HepG2 (cell line): ENCODE measurements at regions not wholly inside any gene's neighbourhood (a gene's known extent, or its start where the extent isn't known, plus 50 kb on each side); places are given as distances from the start of the nearest gene placed in this dataset.

Source experiments
- ATAC-seq: fragments of 200-7000 bp; cut with Tn5 transposase; 3 replicates; pipeline ENCODE4 v1.9.1; 2020; ENCODE audit warnings: mild to moderate bottlenecking, moderate library complexity
- BruUV-seq: library from RNA; stranded (reverse); fragments of 400-500 nt; replicated peaks from 2 replicates; lab custom pipeline; 2021; lab: Mats Ljungman, UMichigan
- CTCF ChIA-PET: fragments of 300-600 bp; formaldehyde crosslinking; extraction: SDS; loops from one replicate; lab custom pipeline; 2021; ENCODE audit warnings: low total read pairs, inconsistent platforms, low intra/inter-chr PET ratio; lab: Yijun Ruan, JAX
- POLR2A ChIA-PET: fragments of 350-600 bp; sonication (Branson Sonifier 250); formaldehyde crosslinking; loops from one replicate; lab custom pipeline; 2020; ENCODE audit warnings: antibody characterized with exemption, inconsistent platforms; lab: Yijun Ruan, JAX
- DNase-seq: peaks from one replicate; pipeline ENCODE4 v3.0.0-alpha.2; 2015; ENCODE audit warnings: low spot score
- FAIRE-seq: peaks from 3 replicates; lab custom pipeline; 2011; peaks lifted over from hg19 to GRCh38; lab: Jason Lieb, UNC
- H2AFZ ChIP-seq: one replicate; pipeline ENCODE4 v1.6.1; 2011; ENCODE audit warnings: low read length, inconsistent platforms
- H3K27ac ChIP-seq: fragments of 300-600 bp; 3 replicates; pipeline ENCODE4 v1.8.0; 2011; ENCODE audit warnings: mixed run types, mild to moderate bottlenecking, mixed read lengths, low read length, inconsistent platforms; ENCODE audit not compliant: insufficient read depth; ENCODE audit errors: extremely low read length
- H3K27me3 ChIP-seq, 2 experiments: fragments of 200-600 bp in 1 of 2; 2 replicates in 1 of 2; 3 replicates in 1 of 2; pipeline versions ENCODE4 v1.6.0 to v1.8.0; 2011; ENCODE audit warnings: low read length in 2 of 2, mild to moderate bottlenecking in 2 of 2, moderate library complexity in 2 of 2, inconsistent platforms in 1 of 2; ENCODE audit not compliant: insufficient read depth in 2 of 2, control insufficient read depth in 1 of 2
- H3K36me3 ChIP-seq, 2 experiments: fragments of 200-600 bp in 1 of 2; replicated peaks in 1 of 2; 2 replicates in 1 of 2; 3 replicates in 1 of 2; pipeline versions ENCODE4 v1.5.1 to v1.8.0; 2011; ENCODE audit warnings: low read length in 2 of 2, inconsistent platforms in 1 of 2; ENCODE audit not compliant: insufficient read depth in 2 of 2, control insufficient read depth in 1 of 2
- H3K4me1 ChIP-seq: 2 replicates; pipeline ENCODE4 v1.5.1; 2012; ENCODE audit warnings: low read length, inconsistent platforms; ENCODE audit not compliant: insufficient read depth
- H3K4me2 ChIP-seq: 2 replicates; pipeline ENCODE4 v1.6.0; 2011; ENCODE audit warnings: low read depth, low read length, inconsistent platforms
- H3K4me3 ChIP-seq, 3 experiments: fragments of 200-600 bp in 1 of 3; sonication (generic), shearing (Covaris generic) in 1 of 3; replicated peaks in 1 of 3; 2 replicates each; pipeline ENCODE4 v1.5.1; 2011 to 2016; ENCODE audit warnings: low read length in 3 of 3, inconsistent platforms in 2 of 3, low read depth in 2 of 3, mild to moderate bottlenecking in 2 of 3, control low read depth in 1 of 3, mixed read lengths in 1 of 3; ENCODE audit not compliant: insufficient read depth in 1 of 3
- H3K79me2 ChIP-seq: one replicate; pipeline ENCODE4 v1.6.1; 2011; ENCODE audit warnings: low read length, inconsistent platforms; ENCODE audit not compliant: insufficient read depth
- H3K9ac ChIP-seq: 2 replicates; pipeline ENCODE4 v1.6.0; 2011; ENCODE audit warnings: mild to moderate bottlenecking, low read depth, low read length, inconsistent platforms; ENCODE audit not compliant: insufficient read depth
- H3K9me3 ChIP-seq: 2 replicates; pipeline ENCODE4 v1.5.1; 2012; ENCODE audit warnings: mild to moderate bottlenecking, low read length
- H4K20me1 ChIP-seq: 2 replicates; pipeline ENCODE4 v1.6.0; 2011; ENCODE audit warnings: inconsistent platforms, mild to moderate bottlenecking, low read length, moderate library complexity; ENCODE audit not compliant: insufficient read depth
- CC2D1A ChIP-seq: sonication (generic); formaldehyde crosslinking; IDR thresholded peaks from 2 replicates; pipeline ENCODE4 v1.8.1; 2023; ENCODE audit warnings: mild to moderate bottlenecking, missing genetic modification reagents
- NRL ChIP-seq: sonication (generic); formaldehyde crosslinking; IDR thresholded peaks from 2 replicates; pipeline ENCODE4 v1.5.0; 2020; ENCODE audit warnings: missing genetic modification reagents, mild to moderate bottlenecking, moderate library complexity, borderline replicate concordance
- SALL2 ChIP-seq: sonication (generic); formaldehyde crosslinking; IDR thresholded peaks from 2 replicates; pipeline ENCODE4 v1.8.1; 2023; ENCODE audit warnings: mild to moderate bottlenecking, missing genetic modification reagents, inconsistent platforms
- SMC3 ChIP-seq: IDR thresholded peaks from 2 replicates; pipeline ENCODE4 v1.6.1; 2011; ENCODE audit warnings: low read length, improper control_type of control experiment
- SNAPC5 ChIP-seq: sonication (generic); formaldehyde crosslinking; IDR thresholded peaks from 2 replicates; pipeline ENCODE4 v1.8.1; 2023; ENCODE audit warnings: mild to moderate bottlenecking, missing genetic modification reagents, borderline replicate concordance
- SOX13 ChIP-seq, 3 experiments: fragments of 450-650 bp in 1 of 3; sonication (generic) in 1 of 3; formaldehyde crosslinking in 1 of 3; IDR thresholded peaks in 2 of 3; conservative IDR thresholded peaks in 1 of 3; 2 replicates each; pipeline versions ENCODE4 v1.5.0 to v1.6.1; 2016 to 2020; ENCODE audit warnings: antibody characterized with exemption in 1 of 3, mild to moderate bottlenecking in 1 of 3, missing compliant biosample characterization in 1 of 3, missing genetic modification reagents in 1 of 3, moderate library complexity in 1 of 3
- TRAFD1 ChIP-seq: sonication (generic); formaldehyde crosslinking; IDR thresholded peaks from 2 replicates; pipeline ENCODE4 v1.5.1; 2020; ENCODE audit warnings: missing genetic modification reagents, mild to moderate bottlenecking, borderline replicate concordance
- ZMYM4 ChIP-seq: sonication (generic); formaldehyde crosslinking; IDR thresholded peaks from 2 replicates; pipeline ENCODE4 v1.8.1; 2023; ENCODE audit warnings: mild to moderate bottlenecking, missing genetic modification reagents
- ZNF296 ChIP-seq: sonication (generic); formaldehyde crosslinking; conservative IDR thresholded peaks from 2 replicates; pipeline ENCODE4 v1.5.0; 2020; ENCODE audit warnings: mild to moderate bottlenecking, missing genetic modification reagents
- ZNF441 ChIP-seq: sonication (generic); formaldehyde crosslinking; IDR thresholded peaks from 2 replicates; pipeline ENCODE4 v1.7.0; 2021; ENCODE audit warnings: missing genetic modification reagents, borderline replicate concordance
- ZSCAN20 ChIP-seq: sonication (generic); formaldehyde crosslinking; IDR thresholded peaks from 2 replicates; pipeline ENCODE4 v1.4.0; 2020; ENCODE audit warnings: missing genetic modification reagents, mild to moderate bottlenecking, borderline replicate concordance
- WGBS: methylation state at CpG from one replicate; pipeline ENCODE4 v1.1.6; 2017; ENCODE audit warnings: low lambda C conversion rate; 5-methylcytosine and 5-hydroxymethylcytosine counted together
- in situ Hi-C: cut with HindIII; loops from 2 replicates; pipeline ENCODE4 v1.10.0; 2017; ENCODE audit warnings: low pct_unique_long_range_greater_than_20kb; ENCODE audit not compliant: extremely low pct_ligation_motif_present
- intact Hi-C: fragments of 100-400 bp; cut with micrococcal nuclease; formaldehyde crosslinking; loops from one replicate; pipeline ENCODE4 v1.10.0; 2022; ENCODE audit not compliant: unreplicated experiment

GRCh38 chr20:23932256-23932655, 52.7 kb upstream of the CST5 start:
- FAIRE-seq (no peak), ATAC-seq (no peak), DNase-seq (no peak)
- H3K4me1 ChIP-seq = no peaks in the 10 kb centered on the region
- no peaks in the 10 kb centered on the region for H3K36me3 ChIP-seq
- H4K20me1 ChIP-seq = no peaks in the 10 kb centered on the region
- no peak overlapping the region for H3K27ac ChIP-seq
- H3K9me3 ChIP-seq = peaks cover 9% of the 10 kb centered on the region; the same call in 1 of the 2 replicates
- TF ChIP-seq NRL (CRISPR knock-in tag) (no peak), SNAPC5 (CRISPR knock-in tag) (no peak), ZSCAN20 (CRISPR knock-in tag) (no peak), ZNF441 (CRISPR knock-in tag) (no peak), SALL2 (CRISPR knock-in tag) (no peak), ZMYM4 (no peak), CC2D1A (CRISPR knock-in tag) (no peak), SOX13 (IDR thresholded peaks at IDR 0.05) (no peak), SOX13 (CRISPR knock-in tag; conservative IDR thresholded peaks at IDR 0.05 in 1 of 2, IDR thresholded peaks at IDR 0.05 in 1 of 2) (no peak), TRAFD1 (CRISPR knock-in tag) (no peak), ZNF296 (CRISPR knock-in tag) (no peak), SMC3 (no peak)
- WGBS = 0% methylated on average over 2 of the region's 2 CpGs
- no peak overlapping the region for H3K4me2 ChIP-seq
- no peaks in the 10 kb centered on the region; a peak in 2 of 5 replicates for H3K27me3 ChIP-seq
- ChIA-PET CTCF (no interaction called here), POLR2A (no interaction called here)
- no peak overlapping the region for H3K4me3 ChIP-seq
- H3K79me2 ChIP-seq = no peaks in the 10 kb centered on the region
- H3K9ac ChIP-seq = no peak overlapping the region
- intact Hi-C loops (no loop called here), in situ Hi-C loops (loop anchor here (5.0 to 25.0 kb wide), 3 partner anchors 65 to 980 kb away; no protein-coding TSS in a partner anchor)
- BruUV-seq = no TSS peak
- H2AFZ ChIP-seq = no peak overlapping the region
